ENCODE measurements at regions not wholly inside any gene's neighbourhood (a gene's known extent, or its start where the extent isn't known, plus 50 kb on each side); places are given as distances from the start of the nearest gene placed in this dataset.

DNA sequence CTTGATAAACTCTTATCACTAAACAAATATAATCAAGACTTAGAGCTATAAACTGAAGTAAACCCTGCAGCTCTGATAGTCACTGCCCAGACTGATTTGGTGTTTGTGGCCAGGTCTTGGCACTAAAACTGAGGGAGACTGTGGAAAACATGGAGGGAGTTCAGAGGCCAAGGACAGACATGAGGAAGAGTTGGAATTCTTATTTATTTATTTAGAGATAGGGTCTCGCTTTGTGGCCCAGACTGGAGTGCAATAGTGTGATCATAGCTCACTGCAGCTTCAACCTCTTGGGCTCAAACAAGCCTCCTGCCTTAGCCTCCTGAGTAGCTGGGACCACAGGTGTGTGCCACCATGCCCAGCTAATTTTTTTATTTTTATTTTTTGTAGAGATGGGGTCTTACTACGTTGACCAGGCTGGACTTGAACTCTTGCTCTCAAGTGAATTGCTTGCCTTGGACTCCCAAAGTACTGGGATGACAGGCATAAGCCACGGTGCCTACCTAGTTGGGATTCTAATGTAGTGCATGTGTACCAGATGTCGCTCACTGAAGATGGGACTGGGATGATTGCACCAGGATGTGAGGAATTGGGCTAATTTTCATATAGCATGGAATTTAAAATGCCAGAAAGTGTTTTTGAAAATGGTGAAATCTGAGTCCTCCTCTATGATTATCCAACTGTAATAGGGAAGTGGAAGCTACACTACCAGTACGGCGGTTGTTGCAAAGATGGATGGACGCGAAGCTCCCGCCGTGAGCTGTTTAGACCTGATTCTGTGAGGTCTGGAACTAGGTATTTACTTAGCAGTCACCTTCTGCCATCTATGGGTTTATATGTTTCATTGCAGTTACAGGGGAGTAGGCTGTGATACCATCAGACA, 52.7 kb upstream of the CTLA4 start:
- ATAC-seq (peak; percentile 59 to 92 (median 84)), DNase-seq (peak; percentile 48 to 51)
- Histone ChIP-seq H3K27ac (peak overlapping the region in 8 of 10 donors; percentile 8 to 68 (median 38)), H3K9me3 (no peaks in the 10 kb centered on the region), H3K4me1 (peaks cover 0 to 51% (median 16%) of the 10 kb centered on the region in 9 donors), H3K36me3 (no peaks in the 10 kb centered on the region), H3K27me3 (no peaks in the 10 kb centered on the region), H3K4me3 (peak overlapping the region in 3 of 10 donors; percentile 20 to 31 (median 28))
- TF ChIP-seq, protein P1, sequence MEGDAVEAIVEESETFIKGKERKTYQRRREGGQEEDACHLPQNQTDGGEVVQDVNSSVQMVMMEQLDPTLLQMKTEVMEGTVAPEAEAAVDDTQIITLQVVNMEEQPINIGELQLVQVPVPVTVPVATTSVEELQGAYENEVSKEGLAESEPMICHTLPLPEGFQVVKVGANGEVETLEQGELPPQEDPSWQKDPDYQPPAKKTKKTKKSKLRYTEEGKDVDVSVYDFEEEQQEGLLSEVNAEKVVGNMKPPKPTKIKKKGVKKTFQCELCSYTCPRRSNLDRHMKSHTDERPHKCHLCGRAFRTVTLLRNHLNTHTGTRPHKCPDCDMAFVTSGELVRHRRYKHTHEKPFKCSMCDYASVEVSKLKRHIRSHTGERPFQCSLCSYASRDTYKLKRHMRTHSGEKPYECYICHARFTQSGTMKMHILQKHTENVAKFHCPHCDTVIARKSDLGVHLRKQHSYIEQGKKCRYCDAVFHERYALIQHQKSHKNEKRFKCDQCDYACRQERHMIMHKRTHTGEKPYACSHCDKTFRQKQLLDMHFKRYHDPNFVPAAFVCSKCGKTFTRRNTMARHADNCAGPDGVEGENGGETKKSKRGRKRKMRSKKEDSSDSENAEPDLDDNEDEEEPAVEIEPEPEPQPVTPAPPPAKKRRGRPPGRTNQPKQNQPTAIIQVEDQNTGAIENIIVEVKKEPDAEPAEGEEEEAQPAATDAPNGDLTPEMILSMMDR (IDR thresholded peaks at IDR 0.05): peak; percentile 73 to 88 (median 83)
- 31 to 33% methylated on average over 10 of the region's 10 CpGs for WGBS, 2 donors
- intact Hi-C loops (cut with DNase I): loop anchor here in 9 of 10 donors (1.0 to 10.0 kb wide), 14 partner anchors 90 to 590 kb away; partner anchors contain the start of gene CYP20A1 (in 1 of the 9)

DNA sequence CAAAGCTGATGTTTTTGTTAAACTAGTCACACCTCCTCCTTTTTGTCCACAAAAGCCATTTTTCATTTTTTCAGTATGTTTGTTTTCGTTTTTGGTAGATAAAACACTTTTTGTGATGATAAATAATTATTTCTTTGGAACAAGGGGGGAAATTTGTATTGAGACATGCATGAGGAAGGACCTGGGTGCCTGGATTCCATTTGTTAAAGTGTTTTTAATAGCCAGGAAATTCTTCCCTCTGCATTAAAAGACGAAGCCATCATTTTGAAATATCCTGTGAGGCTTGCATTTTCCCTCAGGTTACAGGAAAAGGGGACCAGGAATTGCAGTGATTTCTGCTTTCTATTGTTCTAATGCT, 52.1 kb upstream of the CTLA4 start:
- 4 to 6% methylated on average over 2 of the region's 2 CpGs for WGBS, 2 donors
- no peaks in the 10 kb centered on the region for H3K27me3 ChIP-seq
- ATAC-seq (peak in 2 of 8 donors; percentile 6 to 7), DNase-seq (no peak)
- H3K27ac ChIP-seq: peak overlapping the region in 8 of 10 donors; percentile 8 to 68 (median 42)
- H3K4me1 ChIP-seq: peaks cover 0 to 51% (median 16%) of the 10 kb centered on the region in 9 donors
- H3K4me3 ChIP-seq: peak overlapping the region in 2 of 10 donors; percentile 28 to 31
- no peaks in the 10 kb centered on the region for H3K9me3 ChIP-seq
- TF ChIP-seq, protein P1 (IDR thresholded peaks at IDR 0.05): peak in 2 of 9 donors; percentile 16 to 30
- H3K36me3 ChIP-seq: no peaks in the 10 kb centered on the region
- intact Hi-C loops (cut with DNase I): loop anchor here in 9 of 10 donors (1.0 to 10.0 kb wide), 13 partner anchors 89 to 591 kb away; partner anchors contain the start of gene CYP20A1 (in 1 of the 9)

DNA sequence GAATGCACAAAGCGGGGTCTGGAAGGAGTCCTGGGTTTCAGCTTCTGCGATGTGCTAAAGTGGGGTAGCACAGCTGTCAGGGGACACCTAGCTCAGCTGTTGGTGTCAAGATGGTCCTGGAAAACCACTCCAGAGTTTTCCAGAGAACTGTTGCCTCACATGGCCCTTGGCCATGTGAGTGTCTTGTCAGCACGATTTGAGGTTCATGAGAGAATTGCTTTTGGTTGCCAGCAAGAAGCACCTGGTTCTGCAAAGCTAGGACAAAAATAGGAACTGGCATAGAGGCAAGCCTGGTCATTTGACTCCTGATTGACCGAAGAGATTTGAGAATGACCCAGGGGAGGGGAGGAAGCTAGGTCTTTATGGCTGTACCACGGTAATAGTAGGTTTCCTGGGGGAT, 50.4 kb upstream of the CTLA4 start:
- Histone ChIP-seq H3K36me3 (no peaks in the 10 kb centered on the region), H3K4me3 (no peak overlapping the region), H3K27me3 (no peaks in the 10 kb centered on the region), H3K27ac (no peak overlapping the region), H3K4me1 (peaks cover 0 to 37% (median 16%) of the 10 kb centered on the region in 9 donors), H3K9me3 (no peaks in the 10 kb centered on the region)
- DNase-seq (no peak), ATAC-seq (no peak)
- WGBS, 2 donors: 48 to 50% methylated on average over 5 of the region's 5 CpGs
- intact Hi-C loops (cut with DNase I): loop anchor here in 9 of 10 donors (5.0 to 10.0 kb wide), 10 partner anchors 88 to 592 kb away; partner anchors contain the start of gene CYP20A1 (in 1 of the 9)
- TF ChIP-seq, protein P1 (IDR thresholded peaks at IDR 0.05): no peak

Measured in heart right ventricle (tissue), 16 donors.